ENCODE measurements at regions not wholly inside any gene's neighbourhood (a gene's known extent, or its start where the extent isn't known, plus 50 kb on each side); places are given as distances from the start of the nearest gene placed in this dataset.

GRCh38 chr21:14871861-14872260, 192.9 kb downstream of the NRIP1 start:
- DNase-seq (ENCODE audit: low read depth in 4 of 4, low spot score in 3 of 4): no peak

DNA sequence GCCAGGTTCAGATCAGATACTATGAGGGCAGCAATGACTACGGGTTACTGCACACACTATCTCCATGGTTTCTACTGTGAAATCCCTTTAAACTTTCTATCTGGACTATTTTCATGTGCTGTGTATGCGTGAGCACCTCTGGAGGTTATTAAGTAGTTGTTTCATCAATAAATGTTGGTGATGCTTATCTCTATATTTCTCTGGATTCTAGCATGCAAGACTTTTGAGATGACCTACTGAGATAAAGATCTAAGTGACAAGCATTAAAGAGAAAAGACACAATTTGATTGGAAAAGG, 194.0 kb downstream of the NRIP1 start:
- no peak for DNase-seq (ENCODE audit: low read depth in 4 of 4, low spot score in 3 of 4)

DNA sequence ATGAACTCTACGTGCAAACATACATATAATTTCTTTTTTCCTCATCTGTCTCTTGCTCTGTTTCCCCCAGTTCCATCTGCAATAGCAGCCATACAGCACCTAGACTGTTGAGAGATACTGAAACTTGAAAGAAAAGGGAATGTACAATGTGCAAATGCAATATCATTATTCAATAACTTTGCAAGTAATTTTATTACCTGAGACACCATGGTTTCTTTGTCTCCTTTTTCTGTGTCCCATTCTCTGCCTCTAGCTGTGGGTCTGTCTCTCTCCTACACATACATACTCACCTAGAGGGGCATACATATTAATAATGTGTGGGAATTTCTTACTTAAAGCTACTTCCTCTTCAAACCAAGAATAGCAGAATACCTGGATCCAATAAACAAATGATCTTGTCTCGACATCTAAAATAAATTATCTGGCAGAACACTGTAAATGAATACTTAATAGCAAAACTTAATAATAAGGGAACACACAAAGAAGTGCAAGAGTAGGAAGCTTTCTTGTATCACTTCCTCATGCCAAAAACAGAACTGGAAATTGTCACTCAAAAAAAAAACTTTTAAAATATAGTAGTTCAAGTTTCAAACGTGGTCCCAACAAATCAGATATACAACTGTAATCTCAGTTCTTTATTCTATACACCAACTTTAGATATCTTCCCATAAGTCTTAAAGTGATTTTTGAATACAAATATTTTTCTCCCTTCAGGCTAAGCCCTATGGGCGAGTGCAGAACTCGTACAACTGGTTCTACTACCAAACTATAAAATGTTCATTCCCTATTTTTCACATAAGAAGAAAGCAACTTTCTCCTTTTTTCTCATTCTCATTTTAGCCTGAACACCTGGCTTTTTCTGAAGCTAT, 194.6 kb downstream of the NRIP1 start:
- DNase-seq (ENCODE audit: low read depth in 4 of 4, low spot score in 3 of 4): no peak

DNA sequence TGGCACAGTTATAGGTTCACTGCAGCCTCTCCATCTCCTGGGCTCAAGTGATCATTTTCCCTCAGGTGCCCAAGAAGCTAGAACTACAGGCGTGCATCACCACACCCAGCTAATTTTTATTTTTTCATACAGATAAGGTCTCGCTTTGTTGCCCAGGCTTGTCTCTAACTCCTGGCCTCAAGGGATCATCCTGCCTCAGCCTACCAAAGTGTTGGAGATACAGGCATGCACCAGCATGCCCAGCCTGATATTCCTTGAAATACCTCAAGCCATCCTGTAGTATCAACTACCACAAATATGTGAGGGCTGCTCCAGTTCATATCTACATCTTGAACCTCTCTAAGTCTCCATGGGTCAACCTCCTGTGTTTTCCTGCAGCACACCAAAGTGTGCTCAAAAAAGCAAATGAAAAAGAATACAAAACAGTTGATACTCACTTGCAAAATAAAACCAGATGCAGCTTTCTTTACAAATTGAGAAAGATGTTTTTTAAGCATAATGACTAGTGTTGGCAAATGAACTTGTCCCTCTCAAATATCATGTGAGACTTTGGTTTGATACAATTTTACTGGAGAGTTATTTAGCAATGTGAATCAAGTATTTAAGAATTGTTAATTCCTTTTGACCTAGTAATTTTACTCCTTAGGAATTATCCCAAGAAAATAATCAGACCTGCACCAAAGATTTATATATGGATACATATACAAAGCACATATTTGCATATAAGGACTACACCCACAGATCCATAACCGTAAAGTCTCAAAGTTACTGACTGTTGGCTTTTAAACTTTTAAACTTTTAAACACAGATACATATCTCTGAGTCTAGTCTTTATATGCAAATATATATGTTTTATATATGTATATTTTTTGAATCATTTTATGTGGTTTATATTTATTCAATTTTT, 197.7 kb downstream of the NRIP1 start:
- no peak for DNase-seq (ENCODE audit: low read depth in 4 of 4, low spot score in 3 of 4)

DNA sequence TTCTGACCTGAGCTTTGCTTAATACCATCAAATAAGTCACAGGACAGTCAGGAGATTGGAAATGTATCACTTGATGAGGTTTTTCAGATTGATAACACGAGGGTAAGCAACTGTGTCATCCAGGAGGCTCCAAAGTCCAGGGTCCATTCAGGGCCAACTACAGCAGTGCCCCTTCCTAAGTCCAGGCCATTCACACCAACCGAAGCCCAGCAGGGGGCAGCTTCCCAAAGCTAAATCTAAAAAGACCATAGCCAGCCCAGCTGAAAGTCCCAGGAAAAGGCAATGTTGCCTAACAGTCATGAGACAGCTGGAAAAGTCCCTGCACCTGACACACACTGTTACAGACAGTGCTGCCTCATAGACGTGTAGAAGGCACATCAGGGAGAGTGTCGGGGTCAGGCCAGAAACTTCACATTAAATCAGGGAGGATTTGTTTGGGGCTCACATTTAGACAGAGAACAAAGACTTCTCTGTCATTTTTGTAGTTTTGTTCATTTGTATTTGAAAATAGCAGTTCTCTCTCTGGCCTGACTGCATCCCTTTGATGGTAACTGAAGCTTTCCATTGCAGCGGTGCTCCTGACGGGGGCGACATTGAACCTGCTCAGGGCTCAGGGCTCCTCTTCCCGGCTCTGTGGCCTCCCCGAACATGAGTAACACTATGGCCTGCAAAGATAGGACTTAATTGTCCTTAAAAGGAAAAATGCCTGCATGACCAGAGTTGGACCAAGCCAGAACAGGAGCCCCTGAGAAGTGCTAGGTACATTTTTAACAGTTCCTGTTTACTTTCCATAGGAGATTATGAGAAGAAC, 200.4 kb downstream of the NRIP1 start:
- no peak for DNase-seq (ENCODE audit: low read depth in 4 of 4, low spot score in 3 of 4)

DNA sequence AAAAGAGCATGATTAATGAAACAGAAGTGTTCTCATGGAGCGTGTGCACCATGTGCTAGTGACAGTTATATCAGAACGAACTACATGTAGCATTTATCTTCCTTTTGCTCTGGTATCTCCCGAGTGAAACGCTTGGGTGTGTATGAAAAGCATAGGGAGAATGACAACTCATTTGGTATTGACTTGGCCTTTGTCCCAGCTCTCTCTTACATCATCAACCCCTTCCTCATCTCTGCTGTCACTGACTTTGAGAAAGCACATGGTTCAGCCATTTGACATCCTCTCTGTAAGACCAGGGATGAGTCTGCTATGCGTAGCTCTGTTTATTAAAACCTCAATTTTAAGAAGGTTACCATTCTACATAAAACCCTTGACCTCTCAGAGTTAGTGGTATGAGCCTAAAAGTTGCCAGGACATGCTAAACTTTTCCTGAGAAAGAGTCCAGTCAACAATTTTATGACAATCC, 201.0 kb downstream of the NRIP1 start:
- no peak for DNase-seq (ENCODE audit: low read depth in 4 of 4, low spot score in 3 of 4)

DNA sequence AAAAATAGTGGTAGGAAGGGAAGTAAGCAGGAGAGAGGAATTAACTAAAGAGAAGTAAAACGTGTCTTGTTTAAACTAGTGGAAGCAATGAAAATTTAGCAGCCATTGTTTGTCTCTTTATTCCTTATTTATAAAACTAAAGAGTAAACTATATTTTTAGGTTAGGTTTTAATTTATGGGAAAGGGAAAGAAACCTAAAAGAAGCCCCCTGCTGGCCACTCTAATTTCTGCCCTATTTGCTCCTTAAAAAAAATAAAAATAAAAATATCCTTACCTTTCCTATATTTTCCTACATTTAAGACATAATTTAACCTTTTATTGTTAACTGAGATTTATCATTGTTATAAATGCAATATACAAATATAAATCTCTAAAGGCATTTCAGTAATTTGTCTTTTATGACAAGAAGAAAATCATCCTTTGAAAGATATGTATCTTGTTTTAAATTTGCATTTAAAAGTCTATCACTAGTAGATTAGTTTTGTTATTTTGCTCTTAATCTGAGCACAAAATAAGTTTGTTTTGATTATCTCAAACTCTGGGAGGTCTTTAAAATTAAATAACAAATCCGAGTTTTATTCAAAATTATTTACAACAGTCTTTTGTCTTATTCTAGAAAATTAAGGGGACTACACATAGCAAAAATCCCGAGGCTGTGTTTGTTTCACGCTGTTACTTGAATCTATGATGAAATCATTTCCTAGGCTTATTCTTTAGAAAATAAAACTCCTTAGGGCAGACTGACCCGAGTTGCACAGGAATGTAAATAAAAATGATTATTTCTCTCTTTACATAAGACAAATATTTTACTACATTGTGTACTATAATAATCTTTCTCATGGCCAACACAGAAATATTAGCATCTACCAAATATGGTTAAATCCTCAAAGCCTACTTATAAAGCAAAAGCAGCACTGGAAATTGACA, 201.7 kb downstream of the NRIP1 start:
- no peak for DNase-seq (ENCODE audit: low read depth in 4 of 4, low spot score in 3 of 4)

GRCh38 chr21:14858311-14858710, 206.5 kb downstream of the NRIP1 start:
- DNase-seq (ENCODE audit: low read depth in 4 of 4, low spot score in 3 of 4): no peak

GRCh38 chr21:14857529-14857928, 207.3 kb downstream of the NRIP1 start:
- no peak for DNase-seq (ENCODE audit: low read depth in 4 of 4, low spot score in 3 of 4)

DNA sequence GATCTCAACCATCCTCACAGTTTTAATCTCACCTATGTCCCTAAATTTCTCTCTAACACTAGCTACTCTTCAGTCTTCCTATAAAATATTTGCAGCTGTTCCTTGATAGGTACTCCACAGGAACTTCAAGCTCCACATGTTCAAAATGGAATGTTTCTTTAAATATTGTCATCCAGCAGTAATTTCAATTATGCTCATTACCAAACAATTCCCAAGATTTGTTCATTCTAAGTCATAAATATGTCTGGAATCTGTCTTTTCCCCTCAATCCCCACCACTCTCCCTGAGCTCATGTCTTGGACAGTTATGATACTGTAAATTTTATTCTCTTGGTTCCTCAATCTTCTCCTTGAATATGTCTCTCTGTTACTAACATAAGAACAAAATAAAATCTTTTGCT, 214.4 kb downstream of the NRIP1 start:
- DNase-seq (ENCODE audit: low read depth in 4 of 4, low spot score in 3 of 4): no peak

- no peak for DNase-seq (ENCODE audit: low read depth in 4 of 4, low spot score in 3 of 4)
Measured at GRCh38 chr21:14846621-14847020, 218.2 kb downstream of the NRIP1 start.

- no peak for DNase-seq (ENCODE audit: low read depth in 4 of 4, low spot score in 3 of 4)
Measured at GRCh38 chr21:14844001-14844400, 220.8 kb downstream of the NRIP1 start.

GRCh38 chr21:14842601-14843000, 222.2 kb downstream of the NRIP1 start:
- DNase-seq (ENCODE audit: low read depth in 4 of 4, low spot score in 3 of 4): no peak

GRCh38 chr21:14841511-14842472, 223.0 kb downstream of the NRIP1 start:
- DNase-seq (ENCODE audit: low read depth in 4 of 4, low spot score in 3 of 4): no peak

DNA sequence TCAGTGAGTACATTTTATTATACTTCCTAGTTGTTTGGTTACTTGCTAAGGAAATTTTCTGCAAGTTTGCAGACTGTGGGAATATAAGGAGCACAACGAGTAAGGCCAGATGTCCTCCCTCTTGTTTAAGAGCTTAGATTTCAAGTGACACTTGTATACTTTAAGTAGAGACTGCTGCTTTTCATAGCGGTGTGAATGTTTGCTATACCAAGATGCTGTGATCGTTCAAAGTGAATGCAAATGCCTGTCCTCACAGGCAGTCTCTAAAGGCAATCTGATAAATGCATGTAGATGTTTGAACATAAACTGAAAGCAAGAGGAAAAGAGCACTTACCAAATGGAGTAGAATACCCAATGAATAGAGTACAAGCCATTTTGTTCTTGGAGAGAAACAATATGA, 226.4 kb downstream of the NRIP1 start:
- DNase-seq (ENCODE audit: low read depth in 4 of 4, low spot score in 3 of 4): no peak

DNA sequence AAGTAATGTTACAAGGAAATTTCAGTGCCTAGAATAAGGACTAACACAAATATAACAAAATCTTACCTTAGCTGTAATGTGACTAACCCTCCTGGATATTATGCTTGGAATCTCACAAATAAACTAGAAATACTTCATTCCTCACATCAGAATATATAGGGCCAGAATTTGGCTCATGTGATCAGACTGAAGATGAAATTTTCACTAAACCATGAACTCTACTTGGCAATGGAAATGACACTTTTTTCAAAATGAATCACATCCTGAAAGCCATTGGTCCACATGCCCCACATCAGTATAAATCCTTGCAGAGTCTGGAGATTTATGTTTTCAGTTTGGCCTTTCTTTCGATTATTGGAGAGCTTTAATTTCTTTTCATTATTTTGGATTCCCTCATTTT, 227.8 kb downstream of the NRIP1 start:
- DNase-seq (ENCODE audit: low read depth in 4 of 4, low spot score in 3 of 4): no peak

DNA sequence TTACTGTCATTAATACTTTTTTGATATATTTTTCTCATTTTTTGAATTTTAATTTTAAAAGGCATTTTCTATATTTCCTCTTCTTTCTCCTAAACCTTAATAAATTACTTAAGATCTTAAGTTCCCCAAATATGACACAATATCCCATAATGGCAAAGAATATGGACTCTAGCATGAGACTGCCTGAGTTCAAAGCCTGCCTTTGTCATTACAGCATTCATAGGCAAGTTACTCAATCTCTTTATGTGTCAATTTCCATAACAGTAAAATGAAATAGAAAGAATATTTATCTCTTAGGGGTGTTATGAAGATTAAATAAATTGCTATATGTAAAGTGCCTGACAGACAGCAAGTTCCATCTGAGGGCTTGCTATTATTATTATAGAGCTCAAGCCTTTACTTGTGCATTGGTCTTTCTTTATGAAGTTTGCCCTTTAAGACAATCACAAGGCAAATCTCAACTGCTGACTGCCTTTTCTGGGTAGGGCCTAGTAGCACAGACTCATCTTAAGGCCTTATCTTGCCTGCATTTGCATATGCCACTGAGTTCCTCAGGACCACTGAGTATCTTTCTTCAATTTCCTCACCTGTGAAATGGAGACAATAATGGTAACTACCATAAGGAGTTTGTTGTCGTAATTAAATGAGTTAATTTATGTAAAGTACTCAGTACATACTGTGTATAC, 231.0 kb downstream of the NRIP1 start:
- no peak for DNase-seq (ENCODE audit: low read depth in 4 of 4, low spot score in 3 of 4)

- no peak for DNase-seq (ENCODE audit: low read depth in 4 of 4, low spot score in 3 of 4)
Measured at GRCh38 chr21:14833241-14833640, 231.6 kb downstream of the NRIP1 start.
